HG03196 (cell line): ENCODE measurements at regions not wholly inside any gene's neighbourhood (a gene's known extent, or its start where the extent isn't known, plus 50 kb on each side); places are given as distances from the start of the nearest gene placed in this dataset.

ENCODE experiments used
- ATAC-seq: cut with Tn5 transposase; IDR thresholded peaks from one replicate; pipeline ENCODE4 v1.9.1; 2021; ENCODE audit not compliant: unreplicated experiment

GRCh38 chr5:109476292-109476691 is 66.5 kb upstream of the PJA2 start:
- ATAC-seq = no peak

GRCh38 chr5:109469896-109470662 is 60.3 kb upstream of the PJA2 start:
- no peak for ATAC-seq

DNA sequence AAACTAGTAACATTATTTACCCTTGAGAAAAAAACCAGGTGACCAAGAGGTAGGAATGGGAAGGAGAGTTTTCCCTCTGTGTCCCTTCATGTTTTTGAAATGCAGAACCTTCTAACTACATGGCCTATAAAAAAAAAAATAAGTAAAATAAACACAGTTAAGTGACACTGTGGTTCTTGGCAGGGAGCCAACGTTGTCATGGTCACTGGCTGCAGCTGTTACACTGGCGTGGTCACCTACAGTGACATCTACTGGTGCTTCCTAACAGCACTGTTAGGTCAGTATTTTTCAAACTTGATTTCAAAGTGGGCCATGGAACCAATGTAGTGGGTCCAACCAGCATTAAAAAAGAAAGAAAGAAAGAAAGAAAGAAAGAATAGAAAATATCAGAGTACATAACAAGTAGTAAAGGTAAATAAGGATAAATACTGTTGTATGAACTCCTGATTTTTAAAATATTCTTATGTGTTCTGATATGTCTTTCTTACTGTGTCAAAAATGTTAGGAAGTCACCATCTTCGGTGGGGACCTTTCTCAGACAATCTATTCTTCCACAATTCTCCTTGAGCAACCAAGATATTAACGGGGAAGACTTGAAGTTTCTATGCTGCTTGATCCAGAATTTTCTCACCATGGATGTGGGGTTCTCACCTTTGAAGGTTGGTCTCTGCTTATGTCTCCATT is 59.1 kb upstream of the PJA2 start:
- peak; percentile 95 for ATAC-seq

DNA sequence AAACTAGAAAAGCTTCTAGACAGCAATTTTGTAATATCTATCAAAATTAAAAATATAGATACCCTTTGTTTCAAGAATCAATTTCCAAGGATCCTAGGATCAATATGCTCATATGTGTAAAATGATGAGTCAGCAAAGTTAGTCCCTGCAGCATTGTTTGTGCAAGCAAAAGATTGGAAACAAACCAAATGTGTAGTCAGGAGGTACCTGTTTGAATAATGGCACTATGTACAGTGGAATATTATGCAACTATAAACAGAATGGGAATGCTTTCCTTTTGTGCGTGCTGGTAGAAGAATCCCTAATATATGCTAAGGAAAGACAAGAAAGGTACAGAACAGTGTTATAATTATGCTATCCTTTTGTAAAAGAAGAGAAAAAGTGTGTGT is 58.5 kb upstream of the PJA2 start:
- ATAC-seq = no peak

DNA sequence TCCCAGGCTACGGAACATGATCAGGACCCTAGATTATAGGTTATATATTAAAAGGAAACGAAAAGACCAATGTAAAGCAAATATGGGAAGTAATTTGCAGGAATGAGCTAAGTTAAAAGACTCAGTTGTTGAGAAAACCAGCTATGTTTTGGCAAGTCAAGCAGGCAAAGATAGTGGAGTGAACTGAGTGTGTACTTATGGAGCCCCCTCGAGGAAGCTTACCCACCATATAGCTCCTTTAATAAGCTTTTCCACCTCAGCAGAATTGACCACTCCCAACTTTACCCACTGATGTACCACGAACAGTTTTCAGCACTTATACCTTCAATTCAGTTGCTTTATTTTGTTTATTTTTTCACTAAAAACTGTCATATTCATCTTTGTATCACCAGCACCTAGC is 57.3 kb upstream of the PJA2 start:
- ATAC-seq = no peak
